Ascending aorta (tissue), 2 donors: ENCODE measurements at regions not wholly inside any gene's neighbourhood (a gene's known extent, or its start where the extent isn't known, plus 50 kb on each side); places are given as distances from the start of the nearest gene placed in this dataset.

ENCODE experiments used
- DNase-seq, 2 donors: peaks; one replicate each; pipeline ENCODE4 v3.0.0-alpha.2; 2019; ENCODE audit warnings: low spot score in 2 of 2
- H3K27ac ChIP-seq, 2 donors: fragments of 200-600 bp; sonication (generic); one replicate each; pipeline ENCODE4 v1.5.1; 2016 to 2017; ENCODE audit warnings: mild to moderate bottlenecking in 1 of 2
- H3K27me3 ChIP-seq: fragments of 200-600 bp; sonication (generic); one replicate; pipeline ENCODE4 v1.5.1; 2017
- H3K36me3 ChIP-seq, 2 donors: fragments of 200-600 bp; sonication (generic); one replicate each; pipeline ENCODE4 v1.5.1; 2016
- H3K4me1 ChIP-seq, 2 donors: fragments of 200-600 bp; sonication (generic); one replicate each; pipeline ENCODE4 v1.5.1; 2016 to 2017; ENCODE audit warnings: mild to moderate bottlenecking in 1 of 2
- H3K4me3 ChIP-seq, 2 donors: fragments of 200-600 bp; sonication (generic); one replicate each; pipeline ENCODE4 v1.5.1; 2016 to 2017; ENCODE audit warnings: mild to moderate bottlenecking in 1 of 2
- H3K9me3 ChIP-seq, 2 donors: fragments of 200-600 bp; sonication (generic); one replicate each; pipeline ENCODE4 v1.5.1; 2016
- intact Hi-C: fragments of 100-400 bp; cut with DNase I; formaldehyde crosslinking; loops from one replicate; pipeline ENCODE4 v1.15.1; 2023
- TF ChIP-seq, protein P1 (sequence below), 3 experiments: fragments of 200-600 bp in 2 of 3; fragments of 450-650 bp in 1 of 3; sonication (generic) in 2 of 3; IDR thresholded peaks; one replicate each; pipeline ENCODE4 v1.5.1; 2016 to 2019; ENCODE audit warnings: antibody characterized with exemption in 3 of 3, mild to moderate bottlenecking in 1 of 3, moderate library complexity in 1 of 3

DNA sequence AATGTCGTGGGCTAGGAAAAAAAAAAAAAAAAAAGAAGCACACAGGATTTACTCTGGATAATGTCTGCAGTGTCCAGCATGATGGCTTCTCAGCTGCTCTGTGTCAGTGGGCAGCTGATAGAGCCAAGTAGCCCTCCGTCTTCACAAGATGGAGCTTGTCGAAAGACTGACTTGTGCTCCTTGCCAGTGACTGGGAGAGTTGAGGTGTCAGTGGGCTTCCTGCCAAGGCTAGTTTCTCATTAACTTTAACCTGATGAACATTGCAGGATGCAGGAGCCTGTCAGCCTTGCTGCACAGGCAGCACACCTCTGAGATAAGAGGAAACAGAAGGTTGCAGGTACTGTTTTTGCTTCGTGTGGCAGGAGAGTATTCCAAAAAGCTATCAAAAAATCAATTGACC, 171.4 kb upstream of the SGCD start:
- no peak for DNase-seq
- intact Hi-C loops: no loop called here
- Histone ChIP-seq H3K27ac (no peak overlapping the region), H3K36me3 (no peaks in the 10 kb centered on the region), H3K4me1 (no peaks in the 10 kb centered on the region), H3K4me3 (no peak overlapping the region), H3K9me3 (no peaks in the 10 kb centered on the region), H3K27me3 (no peaks in the 10 kb centered on the region)
- TF ChIP-seq, protein P1, sequence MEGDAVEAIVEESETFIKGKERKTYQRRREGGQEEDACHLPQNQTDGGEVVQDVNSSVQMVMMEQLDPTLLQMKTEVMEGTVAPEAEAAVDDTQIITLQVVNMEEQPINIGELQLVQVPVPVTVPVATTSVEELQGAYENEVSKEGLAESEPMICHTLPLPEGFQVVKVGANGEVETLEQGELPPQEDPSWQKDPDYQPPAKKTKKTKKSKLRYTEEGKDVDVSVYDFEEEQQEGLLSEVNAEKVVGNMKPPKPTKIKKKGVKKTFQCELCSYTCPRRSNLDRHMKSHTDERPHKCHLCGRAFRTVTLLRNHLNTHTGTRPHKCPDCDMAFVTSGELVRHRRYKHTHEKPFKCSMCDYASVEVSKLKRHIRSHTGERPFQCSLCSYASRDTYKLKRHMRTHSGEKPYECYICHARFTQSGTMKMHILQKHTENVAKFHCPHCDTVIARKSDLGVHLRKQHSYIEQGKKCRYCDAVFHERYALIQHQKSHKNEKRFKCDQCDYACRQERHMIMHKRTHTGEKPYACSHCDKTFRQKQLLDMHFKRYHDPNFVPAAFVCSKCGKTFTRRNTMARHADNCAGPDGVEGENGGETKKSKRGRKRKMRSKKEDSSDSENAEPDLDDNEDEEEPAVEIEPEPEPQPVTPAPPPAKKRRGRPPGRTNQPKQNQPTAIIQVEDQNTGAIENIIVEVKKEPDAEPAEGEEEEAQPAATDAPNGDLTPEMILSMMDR (IDR thresholded peaks at IDR 0.05): no peak

GRCh38 chr5:156164306-156164705, 162.7 kb upstream of the SGCD start:
- no peaks in the 10 kb centered on the region for H3K36me3 ChIP-seq
- H3K4me3 ChIP-seq: no peak overlapping the region
- H3K9me3 ChIP-seq: no peaks in the 10 kb centered on the region
- H3K27ac ChIP-seq: no peak overlapping the region
- H3K27me3 ChIP-seq: no peaks in the 10 kb centered on the region
- TF ChIP-seq, protein P1 (IDR thresholded peaks at IDR 0.05): no peak
- H3K4me1 ChIP-seq: no peaks in the 10 kb centered on the region
- intact Hi-C loops: no loop called here
- no peak for DNase-seq

DNA sequence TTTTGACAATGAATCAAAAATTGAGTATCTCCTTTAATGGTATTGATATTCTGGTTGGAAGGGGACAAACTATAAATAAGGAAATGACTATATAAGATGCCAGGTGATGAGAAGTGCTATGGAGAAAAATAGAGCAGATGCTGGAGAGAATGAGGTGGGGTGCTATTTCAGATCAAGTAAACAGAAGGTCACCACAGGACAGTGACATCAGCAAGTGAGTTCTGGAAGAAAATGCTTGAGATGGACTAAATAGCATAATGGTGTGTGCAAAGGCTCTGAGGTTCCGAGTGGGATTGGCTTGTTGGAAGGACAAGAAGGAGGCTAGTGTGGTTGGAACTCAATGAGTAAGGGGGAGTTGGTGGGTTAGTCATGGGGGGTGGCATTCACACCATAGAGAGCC, 157.5 kb upstream of the SGCD start:
- intact Hi-C loops: no loop called here
- no peaks in the 10 kb centered on the region for H3K27me3 ChIP-seq
- no peaks in the 10 kb centered on the region for H3K9me3 ChIP-seq
- no peaks in the 10 kb centered on the region for H3K36me3 ChIP-seq
- TF ChIP-seq, protein P1 (IDR thresholded peaks at IDR 0.05): no peak
- DNase-seq: no peak
- H3K27ac ChIP-seq: no peak overlapping the region
- H3K4me1 ChIP-seq: no peaks in the 10 kb centered on the region
- no peak overlapping the region for H3K4me3 ChIP-seq

- Histone ChIP-seq H3K4me1 (no peaks in the 10 kb centered on the region), H3K4me3 (no peak overlapping the region), H3K27me3 (no peaks in the 10 kb centered on the region), H3K27ac (no peak overlapping the region), H3K9me3 (no peaks in the 10 kb centered on the region), H3K36me3 (no peaks in the 10 kb centered on the region)
- no peak for DNase-seq
- intact Hi-C loops: no loop called here
- TF ChIP-seq, protein P1 (IDR thresholded peaks at IDR 0.05): no peak
Measured at GRCh38 chr5:156170351-156170961, 156.5 kb upstream of the SGCD start.

- Histone ChIP-seq H3K4me1 (no peaks in the 10 kb centered on the region), H3K4me3 (no peak overlapping the region), H3K27ac (no peak overlapping the region), H3K9me3 (no peaks in the 10 kb centered on the region), H3K27me3 (no peaks in the 10 kb centered on the region), H3K36me3 (no peaks in the 10 kb centered on the region)
- DNase-seq: no peak
- TF ChIP-seq, protein P1 (IDR thresholded peaks at IDR 0.05): no peak
- intact Hi-C loops: no loop called here
Measured at GRCh38 chr5:156174225-156174624, 152.7 kb upstream of the SGCD start.

GRCh38 chr5:156178117-156178516, 148.8 kb upstream of the SGCD start:
- Histone ChIP-seq H3K36me3 (no peaks in the 10 kb centered on the region), H3K4me1 (no peaks in the 10 kb centered on the region), H3K27ac (no peak overlapping the region), H3K4me3 (no peak overlapping the region), H3K9me3 (peaks cover 0 to 5% of the 10 kb centered on the region in 2 donors), H3K27me3 (no peaks in the 10 kb centered on the region)
- intact Hi-C loops: no loop called here
- no peak for DNase-seq
- TF ChIP-seq, protein P1 (IDR thresholded peaks at IDR 0.05): no peak
